Stimulated activated CD8-positive, alpha-beta memory T cell treated with anti-CD3 and anti-CD28 coated beads, Interleukin-7, amount 100 ng/mL, for 24 hours (primary cell): ENCODE measurements at regions not wholly inside any gene's neighbourhood (a gene's known extent, or its start where the extent isn't known, plus 50 kb on each side); places are given as distances from the start of the nearest gene placed in this dataset.

Experiments
- DNase-seq: peaks from one replicate; pipeline ENCODE4 v3.0.0-alpha.2; 2020; ENCODE audit warnings: low read depth

DNA sequence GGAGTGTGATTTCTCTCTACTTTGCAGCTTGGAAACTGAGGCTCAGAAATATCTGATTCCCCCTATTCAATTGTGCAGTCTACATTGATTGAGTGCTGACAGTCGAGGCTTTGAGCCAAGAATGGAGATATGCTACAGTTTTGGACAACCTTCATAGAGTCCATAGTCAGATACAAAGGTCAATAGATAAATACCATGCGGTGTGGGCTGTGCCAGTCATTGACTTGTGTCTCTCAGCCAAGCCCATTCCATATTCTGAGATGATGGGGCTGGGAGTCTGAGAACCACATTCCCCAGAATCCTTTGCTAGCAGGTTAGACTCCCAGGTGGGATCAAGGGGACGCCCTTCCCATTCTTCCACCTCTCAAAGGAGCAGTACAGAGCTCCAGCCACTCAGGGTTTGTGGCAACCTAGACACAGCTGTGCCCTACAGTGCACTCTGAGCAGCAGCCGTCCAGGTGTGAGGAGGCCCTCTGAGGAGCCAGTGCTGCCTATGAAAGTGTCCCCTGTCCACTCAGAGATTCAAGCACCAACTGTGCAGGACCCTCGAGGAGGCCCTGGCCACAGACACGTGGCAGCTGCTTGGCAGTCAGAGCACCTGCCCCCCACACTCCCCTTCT is 348.3 kb downstream of the CYRIA start:
- DNase-seq = no peak

GRCh38 chr2:16316456-16317210 is 349.0 kb downstream of the CYRIA start:
- DNase-seq = no peak

GRCh38 chr2:16315908-16316307 is 349.7 kb downstream of the CYRIA start:
- DNase-seq = no peak

- no peak for DNase-seq
Measured at GRCh38 chr2:16315458-16315835, 350.2 kb downstream of the CYRIA start.

DNA sequence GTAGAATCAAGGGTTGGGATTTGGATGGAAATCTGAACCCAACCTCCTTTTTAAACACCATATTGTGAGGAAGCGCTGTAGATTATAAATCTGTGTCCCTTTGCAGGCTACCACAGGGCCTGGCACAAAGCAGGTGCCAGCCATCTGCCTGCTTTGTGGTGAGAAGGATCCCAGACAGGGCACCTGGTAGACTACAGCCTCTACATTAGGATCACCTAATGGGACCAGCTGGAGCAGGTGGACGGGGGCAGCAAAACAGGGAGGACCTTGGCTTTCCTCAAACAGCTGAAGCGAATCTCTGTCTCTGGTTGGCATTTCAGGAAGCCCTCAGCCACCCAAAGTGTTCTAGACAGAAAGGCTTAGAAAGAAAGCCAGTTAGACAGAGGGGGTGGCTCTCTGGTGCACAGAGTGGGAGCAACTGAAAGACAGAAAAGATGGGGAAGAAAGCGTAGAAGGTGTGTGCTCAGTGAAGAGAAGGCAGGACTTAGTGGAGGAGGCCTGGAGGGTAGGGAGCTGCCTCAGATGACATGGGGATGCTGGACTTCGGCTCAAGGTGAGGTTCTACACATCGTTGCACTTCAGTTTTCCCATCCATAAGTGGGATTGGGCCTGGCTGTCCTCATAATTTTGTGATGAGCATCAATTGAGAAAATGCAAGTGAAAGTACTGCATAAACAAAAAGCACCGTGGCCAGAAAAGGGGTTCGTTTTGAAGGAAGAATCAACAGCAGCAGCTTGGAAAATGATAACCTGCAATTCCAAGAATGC is 350.8 kb downstream of the CYRIA start:
- no peak for DNase-seq

DNA sequence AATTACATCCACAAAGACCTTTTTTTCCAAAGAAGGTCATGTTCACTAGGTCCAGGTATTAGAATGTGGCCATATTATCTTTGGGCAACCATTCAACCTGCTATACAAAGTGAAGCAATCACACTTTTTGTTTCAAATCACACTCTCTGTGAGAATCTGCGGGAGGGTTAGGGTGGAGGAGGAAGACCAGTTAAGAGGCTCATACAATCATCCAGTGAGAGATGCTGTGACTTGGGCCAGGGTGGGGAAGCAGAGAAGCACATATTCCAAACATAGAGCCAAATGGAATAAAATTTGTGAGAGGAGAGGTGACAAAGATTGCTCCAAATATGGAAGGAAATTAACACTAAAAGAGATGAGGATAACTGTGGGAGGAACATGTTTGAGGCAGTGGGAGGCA is 351.6 kb downstream of the CYRIA start:
- no peak for DNase-seq

DNA sequence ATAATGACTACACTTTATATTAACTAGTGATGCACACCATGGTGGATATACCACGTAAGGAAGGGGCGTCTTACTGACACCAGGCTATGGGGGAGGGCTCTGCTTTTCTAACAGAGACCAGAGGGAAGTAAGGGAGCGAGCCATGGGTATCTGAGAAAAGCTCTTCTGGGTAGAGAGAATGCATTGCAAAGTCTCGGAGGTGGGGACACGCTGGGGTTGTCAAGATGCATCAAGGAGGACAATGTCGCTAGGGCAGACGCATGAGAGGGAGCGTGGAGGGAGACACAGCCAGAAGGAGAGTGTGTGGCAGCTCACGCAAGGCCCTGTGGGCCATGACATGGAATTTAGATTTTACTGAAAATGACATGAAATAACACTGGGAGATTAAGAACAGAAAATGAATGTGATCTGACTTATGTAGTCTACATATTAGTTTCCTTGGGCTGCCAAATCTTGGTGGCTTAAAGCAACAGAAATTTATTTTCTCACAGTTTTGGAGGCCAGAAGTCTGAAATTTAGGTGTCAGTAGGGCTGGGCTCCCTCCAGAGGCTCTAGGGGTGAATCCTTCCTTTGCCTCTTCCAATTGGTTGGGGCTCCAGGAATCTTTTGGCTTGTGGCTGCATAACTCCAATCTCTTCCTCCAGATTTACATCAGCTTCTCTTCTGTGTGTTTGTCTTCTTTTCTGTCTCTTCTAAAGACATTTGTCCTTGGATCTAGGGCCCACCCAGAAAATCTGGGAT is 352.2 kb downstream of the CYRIA start:
- DNase-seq = no peak

GRCh38 chr2:16312771-16313170 is 352.9 kb downstream of the CYRIA start:
- no peak for DNase-seq

- DNase-seq = no peak
Measured at GRCh38 chr2:16311521-16312440, 353.9 kb downstream of the CYRIA start.

GRCh38 chr2:16308816-16309215 is 356.8 kb downstream of the CYRIA start:
- DNase-seq = no peak

DNA sequence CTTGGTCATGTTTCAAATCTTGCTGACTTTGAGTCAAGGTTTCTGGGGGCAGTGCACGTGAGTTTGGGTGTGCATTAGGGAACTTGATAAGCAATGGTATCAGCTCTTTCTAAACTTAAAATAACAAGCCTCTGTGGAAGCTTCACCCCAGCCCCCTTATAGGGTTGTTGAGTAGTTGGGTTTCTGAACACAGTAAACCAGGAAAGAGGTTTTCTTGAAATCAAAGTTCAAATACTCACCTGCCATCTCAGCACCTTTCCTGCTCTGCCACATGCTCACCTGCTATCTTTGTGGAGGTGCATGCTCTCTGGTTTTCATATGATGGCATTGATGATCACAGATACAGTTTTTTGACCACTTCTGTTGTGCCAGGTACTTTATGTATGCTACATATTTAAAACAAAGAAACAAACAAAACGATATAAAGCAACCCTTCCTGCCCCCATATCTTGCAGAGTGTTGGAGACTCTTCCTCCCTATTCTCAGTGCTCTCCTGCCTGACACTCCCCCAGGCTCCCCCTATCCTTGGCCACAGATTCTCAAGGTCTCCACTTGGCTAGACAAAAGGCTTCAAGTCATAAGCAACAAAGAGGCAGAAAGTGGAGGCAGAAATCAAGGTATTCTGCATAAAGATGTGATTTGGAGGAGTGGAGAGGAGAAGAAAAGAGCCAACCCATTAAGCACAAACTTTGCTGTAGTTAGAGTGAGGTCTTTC is 360.6 kb downstream of the CYRIA start:
- no peak for DNase-seq

DNA sequence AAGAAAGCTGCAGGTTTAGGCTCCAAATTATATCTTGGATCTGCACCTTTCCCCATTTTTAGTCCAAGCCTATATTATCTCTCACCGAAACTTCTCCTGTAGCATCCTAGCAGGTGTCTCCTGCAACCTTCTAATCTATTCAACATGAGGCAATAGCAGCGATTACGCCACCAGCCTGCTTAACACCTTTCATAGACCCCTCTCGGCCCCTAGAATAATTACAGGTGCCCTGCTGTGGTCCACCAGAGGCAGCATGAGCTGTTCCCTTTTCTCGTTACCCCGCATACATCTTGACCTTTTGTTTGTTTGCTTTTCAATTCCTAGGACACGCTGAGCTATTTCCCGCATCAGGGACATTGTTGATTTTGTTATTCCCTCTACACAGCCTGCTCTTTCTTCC is 361.9 kb downstream of the CYRIA start:
- no peak for DNase-seq

GRCh38 chr2:16303273-16303577 is 362.4 kb downstream of the CYRIA start:
- no peak for DNase-seq

- DNase-seq = no peak
Measured at GRCh38 chr2:16302431-16303272, 362.3 kb downstream of the MYCN start.

GRCh38 chr2:16301961-16302360 is 361.6 kb downstream of the MYCN start:
- no peak for DNase-seq

- no peak for DNase-seq
Measured at GRCh38 chr2:16298866-16299265, 358.5 kb downstream of the MYCN start.

GRCh38 chr2:16296331-16297250 is 356.2 kb downstream of the MYCN start:
- DNase-seq = no peak

- DNase-seq = no peak
Measured at GRCh38 chr2:16296038-16296290, 355.6 kb downstream of the MYCN start.

DNA sequence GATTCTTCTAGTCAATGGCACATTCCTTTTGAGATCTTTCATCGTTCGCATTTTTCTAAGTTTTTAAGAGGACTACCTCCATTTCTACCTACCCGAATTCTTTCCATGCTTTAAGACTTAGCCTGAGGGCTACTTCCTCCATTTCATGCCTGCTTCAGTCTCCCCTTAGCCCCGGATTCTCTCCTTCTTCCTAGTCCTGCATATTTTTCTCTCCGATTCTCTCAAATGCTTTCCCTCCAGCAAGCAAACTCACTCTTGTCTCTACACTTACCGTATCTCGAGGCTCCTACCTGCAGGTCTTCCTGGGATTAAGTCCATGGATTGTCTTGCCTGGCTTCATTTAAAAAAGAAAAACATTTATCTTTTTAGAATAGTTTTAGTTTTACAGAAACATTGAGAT is 354.4 kb downstream of the MYCN start:
- DNase-seq = no peak
